ENCODE measurements at regions not wholly inside any gene's neighbourhood (a gene's known extent, or its start where the extent isn't known, plus 50 kb on each side); places are given as distances from the start of the nearest gene placed in this dataset.

- Histone ChIP-seq H3K27ac (no peak overlapping the region), H3K27me3 (no peaks in the 10 kb centered on the region), H3K36me3 (no peaks in the 10 kb centered on the region), H3K9me3 (no peaks in the 10 kb centered on the region), H3K4me1 (no peaks in the 10 kb centered on the region), H3K4me3 (replicated peaks in 1 of 3) (no peak overlapping the region)
- TF ChIP-seq CTCF (IDR thresholded peaks at IDR 0.05) (no peak), POLR2A (IDR thresholded peaks at IDR 0.05) (no peak)
- no peak for DNase-seq
- intact Hi-C loops (cut with DNase I): no loop called here
- 76 to 77% methylated on average over 2 of the region's 2 CpGs for WGBS, 2 donors
These were observed 1767.0 kb downstream of the MAT2B start for GRCh38 chr5:165272436-165272835.

GRCh38 chr5:165277661-165278060 lies 1772.2 kb downstream of the MAT2B start:
- no peak overlapping the region for H3K4me3 ChIP-seq (replicated peaks in 1 of 3)
- no peak for DNase-seq
- WGBS, 2 donors: 58 to 67% methylated on average over 1 of the region's 1 CpG
- no peaks in the 10 kb centered on the region for H3K27me3 ChIP-seq
- H3K36me3 ChIP-seq: no peaks in the 10 kb centered on the region
- TF ChIP-seq POLR2A (IDR thresholded peaks at IDR 0.05): no peak
- no peak overlapping the region for H3K27ac ChIP-seq
- H3K9me3 ChIP-seq: no peaks in the 10 kb centered on the region
- H3K4me1 ChIP-seq: no peaks in the 10 kb centered on the region
- intact Hi-C loops (cut with DNase I): no loop called here

GRCh38 chr5:165282491-165282890 lies 1777.1 kb downstream of the MAT2B start:
- intact Hi-C loops (cut with DNase I): no loop called here
- no peak overlapping the region for H3K4me3 ChIP-seq (replicated peaks in 1 of 3)
- no peaks in the 10 kb centered on the region for H3K4me1 ChIP-seq
- no peaks in the 10 kb centered on the region for H3K36me3 ChIP-seq
- 75 to 97% methylated on average over 1 of the region's 1 CpG for WGBS, 2 donors
- H3K27me3 ChIP-seq: no peaks in the 10 kb centered on the region
- no peak for TF ChIP-seq CTCF (IDR thresholded peaks at IDR 0.05)
- no peak for TF ChIP-seq POLR2A (IDR thresholded peaks at IDR 0.05)
- no peaks in the 10 kb centered on the region for H3K9me3 ChIP-seq
- H3K27ac ChIP-seq: no peak overlapping the region
- no peak for DNase-seq

- no peak overlapping the region for H3K4me3 ChIP-seq (replicated peaks in 1 of 3)
- no peaks in the 10 kb centered on the region for H3K36me3 ChIP-seq
- no peaks in the 10 kb centered on the region for H3K9me3 ChIP-seq
- TF ChIP-seq POLR2A (IDR thresholded peaks at IDR 0.05) (no peak), CTCF (IDR thresholded peaks at IDR 0.05) (no peak)
- WGBS, 2 donors: 82 to 87% methylated on average over 2 of the region's 2 CpGs
- no peaks in the 10 kb centered on the region for H3K4me1 ChIP-seq
- no peak overlapping the region for H3K27ac ChIP-seq
- no peak for DNase-seq
- intact Hi-C loops (cut with DNase I): no loop called here
- no peaks in the 10 kb centered on the region for H3K27me3 ChIP-seq
These were observed 1781.3 kb downstream of the MAT2B start for GRCh38 chr5:165286692-165287091.

- no peak for TF ChIP-seq CTCF (IDR thresholded peaks at IDR 0.05)
- TF ChIP-seq POLR2A (IDR thresholded peaks at IDR 0.05): no peak
- intact Hi-C loops (cut with DNase I): no loop called here
- no peak overlapping the region for H3K27ac ChIP-seq
- no peak for DNase-seq
- no peaks in the 10 kb centered on the region for H3K4me1 ChIP-seq
- H3K9me3 ChIP-seq: no peaks in the 10 kb centered on the region
- 39 to 43% methylated on average over 2 of the region's 2 CpGs for WGBS, 2 donors
- no peaks in the 10 kb centered on the region for H3K36me3 ChIP-seq
- no peaks in the 10 kb centered on the region for H3K27me3 ChIP-seq
- H3K4me3 ChIP-seq (replicated peaks in 1 of 3): no peak overlapping the region
These were observed 1785.1 kb downstream of the MAT2B start for GRCh38 chr5:165290535-165290934.

Measured in thyroid gland (tissue), 4 donors.